ENCODE measurements at regions not wholly inside any gene's neighbourhood (a gene's known extent, or its start where the extent isn't known, plus 50 kb on each side); places are given as distances from the start of the nearest gene placed in this dataset.

DNA sequence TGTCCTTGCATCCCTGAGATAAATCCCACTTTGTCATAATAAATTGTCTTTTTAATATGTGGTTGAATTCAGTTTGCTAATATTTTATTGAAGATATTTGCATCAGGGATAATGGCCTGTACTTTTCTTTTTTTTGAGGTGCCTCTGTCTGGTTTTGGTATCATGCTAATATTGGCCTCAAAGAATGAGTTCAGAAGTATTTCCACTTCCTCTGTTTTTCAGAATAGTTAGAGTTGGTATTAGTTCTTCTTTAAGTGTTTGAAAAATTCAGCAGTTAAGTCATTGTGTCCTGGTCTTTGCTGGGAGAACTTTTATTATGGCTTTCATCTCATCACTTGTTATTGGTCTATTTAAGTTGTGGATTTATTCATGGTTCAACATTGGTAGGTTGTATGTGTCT lies 464.1 kb upstream of the CRIM1 start:
- no peak overlapping the region for H3K27ac Mint-ChIP-seq
- POLR2A ChIA-PET, result no interaction called here

DNA sequence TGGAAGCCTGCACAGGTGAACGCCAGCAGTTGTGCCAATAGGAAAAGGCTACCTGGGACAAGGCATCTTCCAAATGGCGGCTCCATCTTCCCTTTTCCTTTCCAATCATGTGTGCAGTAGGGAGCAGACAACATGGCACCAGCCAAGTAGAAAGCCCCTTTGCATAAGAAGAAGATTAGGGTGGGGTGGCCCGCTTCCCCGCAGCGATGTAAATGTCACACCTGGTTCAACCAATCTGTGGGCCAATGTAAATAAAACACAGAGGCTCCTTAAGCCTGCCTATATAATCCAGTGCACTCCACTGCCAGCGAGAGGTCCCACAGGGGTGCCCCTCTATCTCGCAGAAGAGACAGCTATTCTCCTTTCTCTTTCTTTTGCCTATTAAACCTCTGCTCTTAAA lies 468.4 kb upstream of the CRIM1 start:
- intact Hi-C loops (cut with DNase I, micrococcal nuclease), result no loop called here
- TF ChIP-seq, protein P1, sequence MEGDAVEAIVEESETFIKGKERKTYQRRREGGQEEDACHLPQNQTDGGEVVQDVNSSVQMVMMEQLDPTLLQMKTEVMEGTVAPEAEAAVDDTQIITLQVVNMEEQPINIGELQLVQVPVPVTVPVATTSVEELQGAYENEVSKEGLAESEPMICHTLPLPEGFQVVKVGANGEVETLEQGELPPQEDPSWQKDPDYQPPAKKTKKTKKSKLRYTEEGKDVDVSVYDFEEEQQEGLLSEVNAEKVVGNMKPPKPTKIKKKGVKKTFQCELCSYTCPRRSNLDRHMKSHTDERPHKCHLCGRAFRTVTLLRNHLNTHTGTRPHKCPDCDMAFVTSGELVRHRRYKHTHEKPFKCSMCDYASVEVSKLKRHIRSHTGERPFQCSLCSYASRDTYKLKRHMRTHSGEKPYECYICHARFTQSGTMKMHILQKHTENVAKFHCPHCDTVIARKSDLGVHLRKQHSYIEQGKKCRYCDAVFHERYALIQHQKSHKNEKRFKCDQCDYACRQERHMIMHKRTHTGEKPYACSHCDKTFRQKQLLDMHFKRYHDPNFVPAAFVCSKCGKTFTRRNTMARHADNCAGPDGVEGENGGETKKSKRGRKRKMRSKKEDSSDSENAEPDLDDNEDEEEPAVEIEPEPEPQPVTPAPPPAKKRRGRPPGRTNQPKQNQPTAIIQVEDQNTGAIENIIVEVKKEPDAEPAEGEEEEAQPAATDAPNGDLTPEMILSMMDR (IDR thresholded peaks at IDR 0.05), result no peak
- H3K4me3 Mint-ChIP-seq, result no peak overlapping the region
- no peak overlapping the region for H3K27ac Mint-ChIP-seq
- H3K36me3 ChIP-seq (ENCODE audit: insufficient read depth, low read length), result no peaks in the 10 kb centered on the region
- CTCF ChIA-PET, result no interaction called here
- no peaks in the 10 kb centered on the region for H3K9me3 Mint-ChIP-seq
- H3K4me1 ChIP-seq (ENCODE audit: insufficient read depth, low read length), result no peaks in the 10 kb centered on the region
- H3K27ac ChIP-seq (ENCODE audit: low read depth in 1 of 2, low read length in 2 of 2), result no peak overlapping the region
- ATAC-seq (ENCODE audit: poor library complexity) (no peak), DNase-seq (no peak)
- POLR2A ChIA-PET, result no interaction called here
- H3K27me3 ChIP-seq (ENCODE audit: control insufficient read depth in 1 of 2, insufficient read depth in 2 of 2, low read length in 2 of 2), result no peaks in the 10 kb centered on the region
- H3K27me3 Mint-ChIP-seq, result no peaks in the 10 kb centered on the region
- no peaks in the 10 kb centered on the region for H3K9me3 ChIP-seq (ENCODE audit: control insufficient read depth in 1 of 2, insufficient read depth in 1 of 2, low read length in 2 of 2)
- H3K4me1 Mint-ChIP-seq (ENCODE audit: low read depth), result peaks cover 7% of the 10 kb centered on the region
- no peak overlapping the region for H3K4me3 ChIP-seq (ENCODE audit: low read length)
- H3K36me3 Mint-ChIP-seq (ENCODE audit: low read depth), result no peaks in the 10 kb centered on the region

More for the DNA sequence above, 464.1 kb upstream of the CRIM1 start:
- Mint-ChIP-seq H3K36me3 (ENCODE audit: low read depth) (no peaks in the 10 kb centered on the region), H3K4me1 (ENCODE audit: low read depth) (peaks cover 15% of the 10 kb centered on the region), H3K4me3 (no peak overlapping the region), H3K27me3 (no peaks in the 10 kb centered on the region), H3K9me3 (no peaks in the 10 kb centered on the region)
- Histone ChIP-seq H3K4me1 (ENCODE audit: insufficient read depth, low read length) (no peaks in the 10 kb centered on the region), H3K27ac (ENCODE audit: low read depth in 1 of 2, low read length in 2 of 2) (no peak overlapping the region), H3K27me3 (ENCODE audit: control insufficient read depth in 1 of 2, insufficient read depth in 2 of 2, low read length in 2 of 2) (no peaks in the 10 kb centered on the region), H3K9me3 (ENCODE audit: control insufficient read depth in 1 of 2, insufficient read depth in 1 of 2, low read length in 2 of 2) (no peaks in the 10 kb centered on the region), H3K36me3 (ENCODE audit: insufficient read depth, low read length) (no peaks in the 10 kb centered on the region), H3K4me3 (ENCODE audit: low read length) (no peak overlapping the region)
- CTCF ChIA-PET, result no interaction called here
- TF ChIP-seq, protein P1 (IDR thresholded peaks at IDR 0.05), result no peak
- intact Hi-C loops (cut with DNase I, micrococcal nuclease), result no loop called here
- ATAC-seq (ENCODE audit: poor library complexity) (no peak), DNase-seq (peak in 1 of 14 experiments; percentile 0)

DNA sequence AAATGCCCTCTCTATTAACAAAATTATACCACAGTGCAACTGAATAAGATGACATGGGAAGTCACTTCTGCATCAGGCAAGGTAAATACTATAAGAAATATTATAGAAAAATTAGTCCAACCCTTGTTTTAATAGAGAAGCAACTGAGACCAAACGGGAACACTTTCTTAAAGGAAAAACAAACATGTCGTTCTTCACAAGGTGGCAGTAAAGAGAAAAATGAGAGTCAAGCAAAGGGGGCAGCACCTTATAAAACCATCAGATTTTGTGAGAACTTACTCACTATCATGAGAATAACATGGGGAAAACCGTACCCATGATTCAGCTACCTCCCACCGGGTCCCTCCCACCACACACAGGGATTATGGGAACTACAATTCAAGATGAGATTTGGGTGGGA lies 481.7 kb upstream of the CRIM1 start:
- Mint-ChIP-seq H3K4me3 (no peak overlapping the region), H3K36me3 (ENCODE audit: low read depth) (no peaks in the 10 kb centered on the region), H3K27ac (no peak overlapping the region), H3K9me3 (no peaks in the 10 kb centered on the region), H3K27me3 (no peaks in the 10 kb centered on the region), H3K4me1 (ENCODE audit: low read depth) (no peaks in the 10 kb centered on the region)
- Histone ChIP-seq H3K36me3 (ENCODE audit: insufficient read depth, low read length) (no peaks in the 10 kb centered on the region), H3K4me1 (ENCODE audit: insufficient read depth, low read length) (no peaks in the 10 kb centered on the region), H3K9me3 (ENCODE audit: control insufficient read depth in 1 of 2, insufficient read depth in 1 of 2, low read length in 2 of 2) (no peaks in the 10 kb centered on the region), H3K27ac (ENCODE audit: low read depth in 1 of 2, low read length in 2 of 2) (no peak overlapping the region), H3K4me3 (ENCODE audit: low read length) (no peak overlapping the region), H3K27me3 (ENCODE audit: control insufficient read depth in 1 of 2, insufficient read depth in 2 of 2, low read length in 2 of 2) (no peaks in the 10 kb centered on the region)
- TF ChIP-seq, protein P1 (IDR thresholded peaks at IDR 0.05), result no peak
- intact Hi-C loops (cut with DNase I, micrococcal nuclease), result no loop called here
- DNase-seq (no peak), ATAC-seq (ENCODE audit: poor library complexity) (no peak)
- ChIA-PET CTCF (no interaction called here), POLR2A (no interaction called here)

All from CD4-positive, alpha-beta T cell (primary cell).